ENCODE measurements at regions not wholly inside any gene's neighbourhood (a gene's known extent, or its start where the extent isn't known, plus 50 kb on each side); places are given as distances from the start of the nearest gene placed in this dataset.
A peak's percentile ranks its signal among the peaks of the same experiment; 100 is the strongest.

- Histone ChIP-seq H3K4ac (ENCODE audit: low read depth in 1 of 2, low read length in 2 of 2) (no peak overlapping the region), H3K79me1 (replicated peaks; ENCODE audit: low read length, poor library complexity, severe bottlenecking) (peaks cover 13% of the 10 kb centered on the region), H3K27me3 (ENCODE audit: control insufficient read depth in 1 of 2, insufficient read depth in 1 of 2, low read length in 2 of 2) (no peaks in the 10 kb centered on the region), H3K4me2 (ENCODE audit: low read length, poor library complexity, severe bottlenecking) (no peak overlapping the region), H3K4me3 (ENCODE audit: insufficient read depth in 1 of 2, low read depth in 1 of 2, low read length in 2 of 2) (no peak overlapping the region), H3K27ac (ENCODE audit: low read length, poor library complexity, severe bottlenecking) (no peak overlapping the region), H3K23ac (ENCODE audit: low read length in 2 of 2) (no peak overlapping the region), H3K36me3 (ENCODE audit: control insufficient read depth in 1 of 2, insufficient read depth in 2 of 2, low read depth in 1 of 2, low read length in 2 of 2) (no peaks in the 10 kb centered on the region), H3K9me3 (ENCODE audit: control insufficient read depth, low read length) (no peaks in the 10 kb centered on the region), H2BK15ac (ENCODE audit: low read depth, poor library complexity, severe bottlenecking) (no peak overlapping the region), H4K8ac (ENCODE audit: low read length) (no peak overlapping the region), H3K14ac (ENCODE audit: low read length in 2 of 2) (no peak overlapping the region), H3K9ac (ENCODE audit: low read length) (no peak overlapping the region), H2AFZ (ENCODE audit: low read depth, low read length) (no peak overlapping the region), H4K91ac (ENCODE audit: low read length) (no peak overlapping the region), H2AK5ac (ENCODE audit: low read length, severe bottlenecking) (no peak overlapping the region), H3K18ac (ENCODE audit: low read depth in 1 of 2, low read length in 2 of 2) (no peak overlapping the region), H3K4me1 (ENCODE audit: control insufficient read depth, insufficient read depth, low read depth, low read length) (no peaks in the 10 kb centered on the region), H2BK120ac (ENCODE audit: low read depth, low read length) (no peak overlapping the region), H2BK12ac (ENCODE audit: low read length in 2 of 2) (no peak overlapping the region), H2BK5ac (ENCODE audit: low read depth, low read length, poor library complexity, severe bottlenecking) (no peak overlapping the region)
- WGBS, result 94% methylated on average over 4 of the region's 5 CpGs
- DNase-seq, result no peak
Observed at GRCh38 chr5:167852515-167852914, 438.9 kb upstream of the WWC1 start.

GRCh38 chr5:167853421-167853820 is 438.0 kb upstream of the WWC1 start:
- no peak overlapping the region for H2AFZ ChIP-seq (ENCODE audit: low read depth, low read length)
- 7% methylated on average over 3 of the region's 4 CpGs for WGBS
- no peak overlapping the region for H4K8ac ChIP-seq (ENCODE audit: low read length)
- no peak overlapping the region for H3K4me3 ChIP-seq (ENCODE audit: insufficient read depth in 1 of 2, low read depth in 1 of 2, low read length in 2 of 2)
- H3K36me3 ChIP-seq (ENCODE audit: control insufficient read depth in 1 of 2, insufficient read depth in 2 of 2, low read depth in 1 of 2, low read length in 2 of 2), result no peaks in the 10 kb centered on the region
- DNase-seq, result peak; percentile 76
- H3K9me3 ChIP-seq (ENCODE audit: control insufficient read depth, low read length), result no peaks in the 10 kb centered on the region
- H3K14ac ChIP-seq (ENCODE audit: low read length in 2 of 2), result no peak overlapping the region
- no peak overlapping the region for H4K91ac ChIP-seq (ENCODE audit: low read length)
- no peak overlapping the region for H3K4me2 ChIP-seq (ENCODE audit: low read length, poor library complexity, severe bottlenecking)
- no peak overlapping the region for H2BK5ac ChIP-seq (ENCODE audit: low read depth, low read length, poor library complexity, severe bottlenecking)
- H2BK12ac ChIP-seq (ENCODE audit: low read length in 2 of 2), result no peak overlapping the region
- H3K27me3 ChIP-seq (ENCODE audit: control insufficient read depth in 1 of 2, insufficient read depth in 1 of 2, low read length in 2 of 2), result no peaks in the 10 kb centered on the region
- H3K18ac ChIP-seq (ENCODE audit: low read depth in 1 of 2, low read length in 2 of 2), result no peak overlapping the region
- no peak overlapping the region for H3K23ac ChIP-seq (ENCODE audit: low read length in 2 of 2)
- no peaks in the 10 kb centered on the region for H3K4me1 ChIP-seq (ENCODE audit: control insufficient read depth, insufficient read depth, low read depth, low read length)
- no peak overlapping the region for H2BK120ac ChIP-seq (ENCODE audit: low read depth, low read length)
- no peak overlapping the region for H2AK5ac ChIP-seq (ENCODE audit: low read length, severe bottlenecking)
- H3K9ac ChIP-seq (ENCODE audit: low read length), result no peak overlapping the region
- no peak overlapping the region for H3K27ac ChIP-seq (ENCODE audit: low read length, poor library complexity, severe bottlenecking)
- no peak overlapping the region for H3K4ac ChIP-seq (ENCODE audit: low read depth in 1 of 2, low read length in 2 of 2)
- no peak overlapping the region for H2BK15ac ChIP-seq (ENCODE audit: low read depth, poor library complexity, severe bottlenecking)
- peaks cover 13% of the 10 kb centered on the region for H3K79me1 ChIP-seq (replicated peaks; ENCODE audit: low read length, poor library complexity, severe bottlenecking)

- no peak overlapping the region for H4K8ac ChIP-seq (ENCODE audit: low read length)
- H3K9ac ChIP-seq (ENCODE audit: low read length), result no peak overlapping the region
- no peak overlapping the region for H3K4me3 ChIP-seq (ENCODE audit: insufficient read depth in 1 of 2, low read depth in 1 of 2, low read length in 2 of 2)
- H2AK5ac ChIP-seq (ENCODE audit: low read length, severe bottlenecking), result no peak overlapping the region
- H3K4me2 ChIP-seq (ENCODE audit: low read length, poor library complexity, severe bottlenecking), result no peak overlapping the region
- no peak overlapping the region for H2BK5ac ChIP-seq (ENCODE audit: low read depth, low read length, poor library complexity, severe bottlenecking)
- no peaks in the 10 kb centered on the region for H3K4me1 ChIP-seq (ENCODE audit: control insufficient read depth, insufficient read depth, low read depth, low read length)
- H3K27me3 ChIP-seq (ENCODE audit: control insufficient read depth in 1 of 2, insufficient read depth in 1 of 2, low read length in 2 of 2), result no peaks in the 10 kb centered on the region
- no peak overlapping the region for H2BK15ac ChIP-seq (ENCODE audit: low read depth, poor library complexity, severe bottlenecking)
- no peak for DNase-seq
- no peak overlapping the region for H3K27ac ChIP-seq (ENCODE audit: low read length, poor library complexity, severe bottlenecking)
- no peak overlapping the region for H3K23ac ChIP-seq (ENCODE audit: low read length in 2 of 2)
- no peaks in the 10 kb centered on the region for H3K36me3 ChIP-seq (ENCODE audit: control insufficient read depth in 1 of 2, insufficient read depth in 2 of 2, low read depth in 1 of 2, low read length in 2 of 2)
- H4K91ac ChIP-seq (ENCODE audit: low read length), result no peak overlapping the region
- no peaks in the 10 kb centered on the region for H3K9me3 ChIP-seq (ENCODE audit: control insufficient read depth, low read length)
- H2AFZ ChIP-seq (ENCODE audit: low read depth, low read length), result no peak overlapping the region
- H3K4ac ChIP-seq (ENCODE audit: low read depth in 1 of 2, low read length in 2 of 2), result no peak overlapping the region
- no peak overlapping the region for H2BK120ac ChIP-seq (ENCODE audit: low read depth, low read length)
- H3K79me1 ChIP-seq (replicated peaks; ENCODE audit: low read length, poor library complexity, severe bottlenecking), result peaks cover 8% of the 10 kb centered on the region
- H3K18ac ChIP-seq (ENCODE audit: low read depth in 1 of 2, low read length in 2 of 2), result no peak overlapping the region
- no peak overlapping the region for H2BK12ac ChIP-seq (ENCODE audit: low read length in 2 of 2)
- H3K14ac ChIP-seq (ENCODE audit: low read length in 2 of 2), result peak overlapping the region in 1 of 2 experiments; percentile 36
- 56% methylated on average over 3 of the region's 3 CpGs for WGBS
Observed at GRCh38 chr5:167855818-167856217, 435.6 kb upstream of the WWC1 start.

GRCh38 chr5:167857321-167857720 is 434.1 kb upstream of the WWC1 start:
- H3K4me2 ChIP-seq (ENCODE audit: low read length, poor library complexity, severe bottlenecking), result no peak overlapping the region
- no peaks in the 10 kb centered on the region for H3K9me3 ChIP-seq (ENCODE audit: control insufficient read depth, low read length)
- no peak overlapping the region for H3K27ac ChIP-seq (ENCODE audit: low read length, poor library complexity, severe bottlenecking)
- peaks cover 10% of the 10 kb centered on the region for H3K79me1 ChIP-seq (replicated peaks; ENCODE audit: low read length, poor library complexity, severe bottlenecking)
- H2AK5ac ChIP-seq (ENCODE audit: low read length, severe bottlenecking), result no peak overlapping the region
- no peak overlapping the region for H4K8ac ChIP-seq (ENCODE audit: low read length)
- DNase-seq, result no peak
- H3K23ac ChIP-seq (ENCODE audit: low read length in 2 of 2), result no peak overlapping the region
- no peak overlapping the region for H2BK12ac ChIP-seq (ENCODE audit: low read length in 2 of 2)
- no peak overlapping the region for H2BK5ac ChIP-seq (ENCODE audit: low read depth, low read length, poor library complexity, severe bottlenecking)
- H3K4me3 ChIP-seq (ENCODE audit: insufficient read depth in 1 of 2, low read depth in 1 of 2, low read length in 2 of 2), result no peak overlapping the region
- no peaks in the 10 kb centered on the region for H3K27me3 ChIP-seq (ENCODE audit: control insufficient read depth in 1 of 2, insufficient read depth in 1 of 2, low read length in 2 of 2)
- no peak overlapping the region for H2AFZ ChIP-seq (ENCODE audit: low read depth, low read length)
- H3K14ac ChIP-seq (ENCODE audit: low read length in 2 of 2), result no peak overlapping the region
- H3K36me3 ChIP-seq (ENCODE audit: control insufficient read depth in 1 of 2, insufficient read depth in 2 of 2, low read depth in 1 of 2, low read length in 2 of 2), result peaks cover 0 to 5% of the 10 kb centered on the region in 2 experiments
- no peak overlapping the region for H2BK15ac ChIP-seq (ENCODE audit: low read depth, poor library complexity, severe bottlenecking)
- H2BK120ac ChIP-seq (ENCODE audit: low read depth, low read length), result no peak overlapping the region
- H3K18ac ChIP-seq (ENCODE audit: low read depth in 1 of 2, low read length in 2 of 2), result no peak overlapping the region
- H3K4ac ChIP-seq (ENCODE audit: low read depth in 1 of 2, low read length in 2 of 2), result no peak overlapping the region
- 74% methylated on average over 3 of the region's 3 CpGs for WGBS
- no peak overlapping the region for H4K91ac ChIP-seq (ENCODE audit: low read length)
- H3K4me1 ChIP-seq (ENCODE audit: control insufficient read depth, insufficient read depth, low read depth, low read length), result no peaks in the 10 kb centered on the region
- no peak overlapping the region for H3K9ac ChIP-seq (ENCODE audit: low read length)
